GM12872 (cell line): ENCODE measurements at regions not wholly inside any gene's neighbourhood (a gene's known extent, or its start where the extent isn't known, plus 50 kb on each side); places are given as distances from the start of the nearest gene placed in this dataset.
A peak's percentile ranks its signal among the peaks of the same experiment; 100 is the strongest.

Experiments used
- CTCF ChIP-seq: IDR thresholded peaks from 3 replicates; pipeline ENCODE4 v1.5.1; 2011; ENCODE audit warnings: low read depth, mild to moderate bottlenecking, low read length, moderate library complexity; ENCODE audit not compliant: insufficient read depth

- no peak for TF ChIP-seq CTCF
Measured at GRCh38 chr16:13435415-13435814, 484.5 kb upstream of the ERCC4 start.

GRCh38 chr16:13435873-13436474 is 484.0 kb upstream of the ERCC4 start:
- TF ChIP-seq CTCF, result peak; percentile 43; the same call in 2 of the 3 replicates

- no peak for TF ChIP-seq CTCF
Measured at GRCh38 chr16:13436641-13437412, 483.1 kb upstream of the ERCC4 start.

- no peak for TF ChIP-seq CTCF
Measured at GRCh38 chr16:13437413-13437795, 482.6 kb upstream of the ERCC4 start.

- TF ChIP-seq CTCF, result no peak
Measured at GRCh38 chr16:13438064-13438463, 481.9 kb upstream of the ERCC4 start.

GRCh38 chr16:13439766-13440165 is 480.2 kb upstream of the ERCC4 start:
- TF ChIP-seq CTCF, result no peak

GRCh38 chr16:13441675-13442074 is 478.3 kb upstream of the ERCC4 start:
- no peak for TF ChIP-seq CTCF
